ENCODE measurements at regions not wholly inside any gene's neighbourhood (a gene's known extent, or its start where the extent isn't known, plus 50 kb on each side); places are given as distances from the start of the nearest gene placed in this dataset.
"Not testable (repeated sequence)": the region's sequence is repeated elsewhere in the genome, so short reads cannot be mapped to it uniquely, and the experiment has no call there.

DNA sequence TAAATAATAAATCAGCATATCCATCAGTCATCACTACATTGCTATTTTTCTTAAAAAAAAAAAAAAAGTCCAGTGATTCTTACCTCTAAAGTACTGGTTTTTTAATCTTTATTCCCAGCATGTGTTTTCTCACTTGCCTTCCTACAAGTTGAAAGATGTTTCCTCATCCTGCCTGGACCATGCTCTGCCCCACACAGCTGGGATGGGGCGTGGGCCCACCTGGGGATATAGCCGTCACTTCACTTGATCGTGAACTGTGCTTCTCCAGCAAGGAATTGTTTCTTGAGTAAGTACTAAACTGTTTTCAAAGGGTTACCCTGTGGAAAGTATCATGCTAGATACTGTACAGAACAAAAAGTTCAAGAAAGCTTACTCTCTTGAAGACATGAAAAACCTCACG, 212.6 kb upstream of the HTR1E start:
- Histone ChIP-seq H3K27me3 (ENCODE audit: insufficient read depth, low read length) (no peaks in the 10 kb centered on the region), H2AFZ (ENCODE audit: low read depth, low read length) (no peak overlapping the region), H3K9me3 (ENCODE audit: low read length) (no peaks in the 10 kb centered on the region), H3K36me3 (ENCODE audit: insufficient read depth, low read length) (no peaks in the 10 kb centered on the region), H3K4me3 (ENCODE audit: low read length) (no peak overlapping the region), H3K4me1 (ENCODE audit: insufficient read depth, low read length) (no peaks in the 10 kb centered on the region)

DNA sequence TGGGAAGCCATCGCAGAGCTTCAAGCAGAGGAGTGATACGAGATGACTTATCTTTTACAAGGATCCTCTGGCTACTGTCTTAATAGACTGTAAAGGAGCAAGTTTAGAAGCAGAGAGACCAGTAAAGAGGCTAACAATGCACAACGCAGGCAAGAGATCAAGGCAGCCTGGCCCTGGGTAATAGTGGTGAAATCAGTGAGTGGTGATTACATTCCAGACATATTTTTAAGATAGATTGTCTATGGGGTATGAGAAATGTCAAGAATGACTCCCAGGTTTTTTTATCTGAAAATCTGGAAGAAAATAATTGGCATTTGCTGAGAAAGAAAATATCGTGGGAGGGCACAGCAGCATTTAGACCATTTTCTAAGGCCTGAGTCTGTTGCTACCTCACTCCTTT, 213.6 kb upstream of the HTR1E start:
- no peaks in the 10 kb centered on the region for H3K4me1 ChIP-seq (ENCODE audit: insufficient read depth, low read length)
- H3K4me3 ChIP-seq (ENCODE audit: low read length): no peak overlapping the region
- H2AFZ ChIP-seq (ENCODE audit: low read depth, low read length): no peak overlapping the region
- H3K9me3 ChIP-seq (ENCODE audit: low read length): no peaks in the 10 kb centered on the region
- no peaks in the 10 kb centered on the region for H3K36me3 ChIP-seq (ENCODE audit: insufficient read depth, low read length)
- H3K27me3 ChIP-seq (ENCODE audit: insufficient read depth, low read length): no peaks in the 10 kb centered on the region

DNA sequence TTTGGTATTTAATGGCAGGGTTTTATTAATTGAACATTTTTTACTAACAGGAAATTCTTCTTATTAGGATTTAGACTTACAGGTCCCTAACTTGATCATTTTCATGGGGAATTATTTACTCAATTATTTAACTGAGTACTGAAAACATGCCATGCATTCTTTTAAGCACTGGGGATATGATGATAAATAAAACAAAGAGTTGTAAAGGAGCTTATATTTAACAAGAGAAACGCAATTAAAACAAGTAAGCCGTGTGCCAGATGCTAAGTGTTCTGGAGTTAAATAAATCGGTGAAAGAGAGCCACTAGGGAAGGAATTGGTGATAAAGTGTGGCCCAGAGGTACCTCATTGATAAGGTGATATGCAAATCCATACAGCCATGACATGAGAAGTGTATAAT, 214.2 kb upstream of the HTR1E start:
- Histone ChIP-seq H3K27me3 (ENCODE audit: insufficient read depth, low read length) (no peaks in the 10 kb centered on the region), H2AFZ (ENCODE audit: low read depth, low read length) (no peak overlapping the region), H3K36me3 (ENCODE audit: insufficient read depth, low read length) (no peaks in the 10 kb centered on the region), H3K4me3 (ENCODE audit: low read length) (no peak overlapping the region), H3K4me1 (ENCODE audit: insufficient read depth, low read length) (no peaks in the 10 kb centered on the region), H3K9me3 (ENCODE audit: low read length) (no peaks in the 10 kb centered on the region)

DNA sequence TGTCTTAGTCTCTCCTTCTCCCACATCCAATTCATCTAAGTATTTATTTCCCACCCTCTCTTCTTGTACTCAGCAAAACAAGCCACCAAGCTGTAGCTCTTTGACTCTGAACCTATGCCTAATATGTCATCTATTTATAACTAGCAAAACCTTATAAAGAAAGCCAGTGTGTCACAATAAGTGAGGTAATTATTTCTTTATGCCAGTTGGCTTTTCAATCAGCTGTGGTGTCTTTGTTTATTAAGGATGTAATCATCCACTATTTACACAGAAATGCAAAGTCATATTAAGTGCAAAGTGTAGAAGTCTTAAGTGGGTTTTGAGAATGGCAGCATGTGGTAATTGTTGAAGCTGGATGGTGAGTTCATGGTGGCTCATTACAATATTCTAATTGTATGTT, 215.2 kb upstream of the HTR1E start:
- Histone ChIP-seq H3K27me3 (ENCODE audit: insufficient read depth, low read length) (no peaks in the 10 kb centered on the region), H3K4me3 (ENCODE audit: low read length) (no peak overlapping the region), H3K4me1 (ENCODE audit: insufficient read depth, low read length) (no peaks in the 10 kb centered on the region), H2AFZ (ENCODE audit: low read depth, low read length) (no peak overlapping the region), H3K9me3 (ENCODE audit: low read length) (no peaks in the 10 kb centered on the region), H3K36me3 (ENCODE audit: insufficient read depth, low read length) (no peaks in the 10 kb centered on the region)

DNA sequence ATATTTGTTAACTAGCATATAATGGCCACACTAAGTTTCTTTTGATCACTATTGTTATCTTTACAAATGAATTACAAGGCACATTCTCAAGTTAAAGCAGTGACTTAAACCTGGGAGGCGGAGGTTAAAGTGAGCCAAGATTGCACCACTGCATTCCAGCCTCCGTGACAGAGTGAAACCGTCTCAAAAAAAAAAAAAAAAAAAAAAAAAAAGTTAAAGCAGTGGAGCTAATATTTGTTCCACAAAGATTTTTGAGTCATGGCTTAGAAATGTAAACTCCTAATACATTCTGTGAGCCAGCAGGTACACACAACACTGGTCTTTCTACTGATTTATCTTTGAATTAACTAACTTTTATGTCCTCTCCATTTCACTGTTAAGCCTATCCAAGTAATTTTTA, 221.7 kb upstream of the HTR1E start:
- no peaks in the 10 kb centered on the region for H3K4me1 ChIP-seq (ENCODE audit: insufficient read depth, low read length)
- H2AFZ ChIP-seq (ENCODE audit: low read depth, low read length): no peak overlapping the region
- H3K36me3 ChIP-seq (ENCODE audit: insufficient read depth, low read length): no peaks in the 10 kb centered on the region
- H3K27me3 ChIP-seq (ENCODE audit: insufficient read depth, low read length): no peaks in the 10 kb centered on the region
- H3K9me3 ChIP-seq (ENCODE audit: low read length): no peaks in the 10 kb centered on the region
- no peak overlapping the region for H3K4me3 ChIP-seq (ENCODE audit: low read length)

DNA sequence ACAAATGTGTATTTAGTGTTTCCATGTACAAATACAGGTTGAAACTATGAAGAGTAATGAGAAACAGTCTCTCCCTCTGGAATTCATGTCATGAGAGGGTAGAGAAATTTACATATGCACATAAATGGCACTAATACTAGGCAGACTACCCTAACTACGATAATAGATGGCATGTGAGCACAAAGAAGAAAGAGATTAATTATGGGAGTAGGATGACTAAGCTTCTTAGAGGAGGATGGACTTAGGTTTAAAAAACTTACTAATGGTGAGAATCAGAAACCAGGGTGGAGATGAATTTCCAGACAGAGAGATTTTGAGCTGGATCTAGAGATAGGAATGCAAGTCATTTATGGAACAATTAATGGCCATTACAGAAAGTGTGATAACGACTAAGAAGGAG, 225.3 kb upstream of the HTR1E start:
- Histone ChIP-seq H3K27me3 (ENCODE audit: insufficient read depth, low read length) (no peaks in the 10 kb centered on the region), H3K9me3 (ENCODE audit: low read length) (no peaks in the 10 kb centered on the region), H3K36me3 (ENCODE audit: insufficient read depth, low read length) (no peaks in the 10 kb centered on the region), H2AFZ (ENCODE audit: low read depth, low read length) (no peak overlapping the region), H3K4me3 (ENCODE audit: low read length) (no peak overlapping the region), H3K4me1 (ENCODE audit: insufficient read depth, low read length) (no peaks in the 10 kb centered on the region)

DNA sequence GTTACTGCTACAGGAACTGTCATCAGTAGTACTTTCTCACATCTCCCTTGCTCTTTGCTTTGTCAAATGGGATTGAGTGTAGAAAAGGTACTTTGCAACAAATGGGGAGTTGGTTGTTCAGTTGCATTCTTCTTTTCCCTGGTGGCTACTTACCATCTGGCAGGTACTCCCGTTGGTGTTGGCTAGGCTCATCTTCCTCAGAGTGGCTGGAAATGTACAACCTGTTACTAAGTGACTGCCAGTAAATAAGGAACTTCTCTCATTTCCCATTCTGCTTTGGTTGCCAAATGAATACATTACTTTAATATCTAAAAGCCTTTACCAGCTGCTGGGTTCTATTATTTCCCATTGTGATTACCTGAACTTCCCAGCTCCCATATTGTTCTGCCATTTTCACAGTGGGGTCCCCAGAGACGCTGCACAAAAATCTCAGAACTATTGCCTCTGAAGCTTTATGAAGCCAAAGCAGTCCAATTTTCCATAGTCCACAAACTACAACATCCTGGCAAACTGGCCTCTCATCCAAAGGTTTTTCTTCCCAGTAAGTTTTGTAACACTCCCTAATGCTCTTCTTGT, 229.7 kb upstream of the HTR1E start:
- Histone ChIP-seq H3K4me3 (ENCODE audit: low read length) (no peak overlapping the region), H3K27me3 (ENCODE audit: insufficient read depth, low read length) (no peaks in the 10 kb centered on the region), H3K4me1 (ENCODE audit: insufficient read depth, low read length) (no peaks in the 10 kb centered on the region), H3K9me3 (ENCODE audit: low read length) (no peaks in the 10 kb centered on the region), H3K36me3 (ENCODE audit: insufficient read depth, low read length) (no peaks in the 10 kb centered on the region), H2AFZ (ENCODE audit: low read depth, low read length) (no peak overlapping the region)

DNA sequence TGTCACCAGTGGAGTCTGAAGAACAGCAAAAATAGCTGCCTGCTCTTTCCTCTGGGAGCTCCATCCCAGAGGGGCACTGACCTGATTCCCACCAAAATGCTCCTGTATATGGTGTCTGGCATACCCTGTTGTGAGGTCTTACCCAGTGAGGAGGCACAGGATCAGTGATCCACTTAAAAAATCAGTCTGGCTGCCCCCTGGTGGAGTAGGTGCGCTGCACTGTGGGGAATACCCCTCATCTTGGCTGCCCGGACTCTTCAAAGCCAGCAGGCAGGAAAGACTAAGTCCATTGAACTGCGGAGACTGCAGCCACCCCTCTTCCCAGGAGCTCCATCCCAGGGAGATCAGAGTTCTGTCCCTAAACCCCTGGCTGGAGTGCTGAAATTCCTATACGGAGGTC, 230.9 kb upstream of the HTR1E start:
- Histone ChIP-seq H3K27me3 (ENCODE audit: insufficient read depth, low read length) (no peaks in the 10 kb centered on the region), H3K4me1 (ENCODE audit: insufficient read depth, low read length) (no peaks in the 10 kb centered on the region), H3K9me3 (ENCODE audit: low read length) (no peaks in the 10 kb centered on the region), H3K36me3 (ENCODE audit: insufficient read depth, low read length) (no peaks in the 10 kb centered on the region), H3K4me3 (ENCODE audit: low read length) (no peak overlapping the region), H2AFZ (ENCODE audit: low read depth, low read length) (no peak overlapping the region)

DNA sequence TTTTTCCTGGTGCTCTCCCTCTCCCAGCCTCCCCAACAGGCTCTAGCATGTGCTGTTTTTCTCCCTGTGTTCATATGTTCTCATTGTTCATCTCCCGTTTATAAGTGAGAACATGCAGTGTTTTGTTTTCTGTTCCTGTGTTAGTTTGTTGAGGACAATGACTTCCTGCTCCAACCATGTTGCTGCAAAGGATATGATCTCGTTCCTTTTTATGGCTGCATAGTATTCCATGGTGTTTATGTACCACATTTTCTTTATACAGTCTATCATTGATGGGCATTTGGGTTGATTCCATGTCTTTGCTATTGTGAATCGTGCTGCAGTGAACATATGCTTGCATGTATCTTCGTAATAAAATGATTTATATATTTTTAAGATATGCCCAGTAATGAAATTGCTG, 236.1 kb upstream of the HTR1E start:
- H3K27me3 ChIP-seq (ENCODE audit: insufficient read depth, low read length); H3K4me3 ChIP-seq (ENCODE audit: low read length); H3K4me1 ChIP-seq (ENCODE audit: insufficient read depth, low read length); H2AFZ ChIP-seq (ENCODE audit: low read depth, low read length); H3K9me3 ChIP-seq (ENCODE audit: low read length); H3K36me3 ChIP-seq (ENCODE audit: insufficient read depth, low read length): not testable (repeated sequence)

DNA sequence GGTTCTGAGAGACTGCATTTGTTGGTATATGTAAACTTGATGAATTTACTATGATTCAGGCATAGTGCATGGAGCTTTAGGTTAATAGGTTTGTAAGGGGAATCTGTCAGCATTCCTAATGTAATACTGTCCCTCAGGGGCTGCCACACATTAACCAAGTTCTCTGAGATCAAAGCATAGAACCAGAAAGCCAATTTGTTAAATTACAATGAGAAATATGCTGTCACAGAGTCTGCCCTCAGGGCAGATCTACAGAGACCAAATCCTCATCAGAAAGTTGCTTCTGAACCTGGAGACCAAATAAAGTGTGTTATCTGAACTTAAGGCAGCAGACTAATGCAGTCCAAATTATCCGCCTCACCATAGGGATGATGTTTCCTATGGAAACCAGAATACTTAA, 250.8 kb upstream of the HTR1E start:
- Histone ChIP-seq H3K4me3 (ENCODE audit: low read length) (no peak overlapping the region), H3K36me3 (ENCODE audit: insufficient read depth, low read length) (no peaks in the 10 kb centered on the region), H2AFZ (ENCODE audit: low read depth, low read length) (no peak overlapping the region), H3K27me3 (ENCODE audit: insufficient read depth, low read length) (no peaks in the 10 kb centered on the region), H3K9me3 (ENCODE audit: low read length) (no peaks in the 10 kb centered on the region), H3K4me1 (ENCODE audit: insufficient read depth, low read length) (peaks cover 14% of the 10 kb centered on the region)

DNA sequence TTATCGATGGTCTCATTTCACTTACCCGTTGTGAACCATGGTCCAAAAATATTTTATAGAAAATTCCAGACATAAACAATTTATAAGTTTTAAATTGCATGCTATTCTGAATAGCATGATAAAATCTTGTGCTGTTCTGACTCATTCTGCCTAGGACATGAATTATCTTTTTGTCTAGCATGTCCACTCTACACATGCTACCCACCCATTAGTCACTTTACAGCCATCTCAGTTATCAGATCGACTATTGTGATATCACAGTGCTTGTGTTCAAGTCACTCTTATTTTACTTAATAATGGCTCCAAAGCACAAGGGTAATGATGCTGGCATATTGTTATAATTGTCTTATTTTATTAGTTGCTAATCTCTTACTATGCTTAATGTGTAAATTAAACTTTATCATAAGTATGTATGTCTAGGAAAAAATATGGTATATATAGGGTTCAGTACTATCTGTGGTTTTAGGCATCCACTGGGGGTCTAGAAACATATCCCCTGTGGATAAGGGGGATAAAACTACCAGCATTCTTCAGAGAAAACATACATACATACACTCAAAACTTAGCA, 252.0 kb upstream of the HTR1E start:
- Histone ChIP-seq H2AFZ (ENCODE audit: low read depth, low read length) (no peak overlapping the region), H3K4me1 (ENCODE audit: insufficient read depth, low read length) (peaks cover 14% of the 10 kb centered on the region), H3K9me3 (ENCODE audit: low read length) (no peaks in the 10 kb centered on the region), H3K27me3 (ENCODE audit: insufficient read depth, low read length) (no peaks in the 10 kb centered on the region), H3K36me3 (ENCODE audit: insufficient read depth, low read length) (no peaks in the 10 kb centered on the region), H3K4me3 (ENCODE audit: low read length) (no peak overlapping the region)

DNA sequence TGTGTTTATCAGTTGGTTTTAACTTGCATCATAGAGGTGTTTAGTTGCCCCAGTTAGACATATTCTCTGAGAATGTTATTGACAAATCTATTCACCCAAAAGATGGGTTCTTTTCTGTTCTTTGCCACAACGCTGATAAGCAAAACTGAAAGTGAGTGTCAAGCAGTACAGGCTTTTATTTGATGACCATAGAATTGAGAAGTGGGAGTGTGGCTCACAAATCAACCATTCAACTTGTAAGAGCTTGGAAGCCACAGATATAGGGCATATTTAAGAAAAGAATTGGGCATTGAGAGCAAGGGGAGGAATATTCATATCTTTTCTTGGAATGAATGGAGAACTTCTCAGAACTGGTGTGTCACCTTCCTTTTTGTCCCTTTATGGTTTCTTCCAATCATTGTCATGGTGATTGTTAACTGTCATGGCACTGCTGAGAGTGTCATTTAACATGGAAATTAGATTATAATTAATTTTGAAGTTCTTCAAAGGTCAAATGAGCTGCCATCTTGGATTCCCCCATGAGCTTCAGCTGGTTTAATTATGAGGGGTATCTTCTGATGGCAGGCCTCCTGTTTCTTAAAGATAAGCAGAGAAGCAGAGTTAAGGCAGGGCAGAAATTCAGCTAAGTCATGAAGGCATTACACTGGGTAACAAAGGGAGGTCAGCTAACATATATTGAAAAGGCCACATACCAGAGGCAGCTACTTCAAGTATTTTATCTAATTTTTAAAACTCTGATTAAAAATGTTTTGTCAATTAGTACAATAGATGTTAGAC, 254.0 kb upstream of the HTR1E start:
- Histone ChIP-seq H3K9me3 (ENCODE audit: low read length) (no peaks in the 10 kb centered on the region), H3K36me3 (ENCODE audit: insufficient read depth, low read length) (no peaks in the 10 kb centered on the region), H3K4me3 (ENCODE audit: low read length) (no peak overlapping the region)

DNA sequence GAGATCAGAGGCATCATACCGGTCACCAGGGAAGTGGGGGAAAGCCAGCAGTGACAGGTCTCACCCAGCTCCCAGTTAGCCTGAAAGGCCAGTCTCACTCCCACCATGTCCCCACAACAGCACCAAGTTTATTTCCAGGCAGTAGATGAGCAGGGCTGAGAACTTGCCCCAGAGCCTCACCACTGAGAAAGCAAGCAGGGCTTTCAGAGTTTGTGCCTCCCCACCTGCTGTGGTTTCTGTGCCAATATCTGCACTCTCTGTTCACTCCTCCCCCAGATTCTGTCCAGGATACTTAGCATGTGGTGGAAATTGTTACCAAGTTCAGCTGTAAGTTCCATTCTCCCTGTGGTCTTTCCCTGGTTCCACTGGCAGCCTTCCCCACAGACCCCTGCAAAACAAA, 255.0 kb upstream of the HTR1E start:
- Histone ChIP-seq H3K4me1 (ENCODE audit: insufficient read depth, low read length) (peaks cover 14% of the 10 kb centered on the region), H2AFZ (ENCODE audit: low read depth, low read length) (no peak overlapping the region), H3K4me3 (ENCODE audit: low read length) (no peak overlapping the region), H3K9me3 (ENCODE audit: low read length) (no peaks in the 10 kb centered on the region), H3K36me3 (ENCODE audit: insufficient read depth, low read length) (no peaks in the 10 kb centered on the region), H3K27me3 (ENCODE audit: insufficient read depth, low read length) (no peaks in the 10 kb centered on the region)

More for the DNA sequence above, 254.0 kb upstream of the HTR1E start:
- H3K4me1 ChIP-seq (ENCODE audit: insufficient read depth, low read length): peaks cover 14% of the 10 kb centered on the region
- H3K27me3 ChIP-seq (ENCODE audit: insufficient read depth, low read length): no peaks in the 10 kb centered on the region
- H2AFZ ChIP-seq (ENCODE audit: low read depth, low read length): no peak overlapping the region

DNA sequence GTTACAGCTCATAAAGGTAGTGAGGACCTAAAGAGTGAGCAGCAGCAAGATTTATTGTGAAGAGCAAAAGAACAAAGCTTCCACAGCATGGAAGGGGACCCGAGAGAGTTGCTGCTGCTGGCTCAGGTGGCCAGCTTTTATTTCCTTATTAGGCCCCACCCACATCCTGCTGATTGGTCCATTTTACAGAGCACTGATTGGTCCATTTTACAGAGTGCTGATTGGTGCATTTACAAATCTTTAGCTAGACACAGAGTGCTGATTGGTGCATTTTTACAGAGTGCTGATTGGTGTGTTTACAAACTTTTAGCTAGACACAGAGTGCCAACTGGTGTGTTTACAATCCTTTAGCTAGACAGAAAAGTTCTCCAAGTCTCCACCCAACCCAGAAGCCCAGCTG, 256.2 kb upstream of the HTR1E start:
- H3K36me3 ChIP-seq (ENCODE audit: insufficient read depth, low read length); H2AFZ ChIP-seq (ENCODE audit: low read depth, low read length); H3K4me3 ChIP-seq (ENCODE audit: low read length); H3K27me3 ChIP-seq (ENCODE audit: insufficient read depth, low read length); H3K9me3 ChIP-seq (ENCODE audit: low read length): not testable (repeated sequence)
- H3K4me1 ChIP-seq (ENCODE audit: insufficient read depth, low read length): peaks cover 14% of the 10 kb centered on the region

Measured in neuron (in vitro differentiated cells).